ENCODE measurements at regions not wholly inside any gene's neighbourhood (a gene's known extent, or its start where the extent isn't known, plus 50 kb on each side); places are given as distances from the start of the nearest gene placed in this dataset.

- Histone ChIP-seq H3K56ac (ENCODE audit: extremely low read depth, insufficient read depth, low read length) (no peak overlapping the region), H4K91ac (ENCODE audit: insufficient read depth, low read depth, low read length) (no peak overlapping the region), H4K8ac (ENCODE audit: low read depth in 2 of 2, low read length in 2 of 2) (no peak overlapping the region), H3K27ac (ENCODE audit: insufficient read depth, low read length) (no peak overlapping the region), H2BK15ac (ENCODE audit: low read depth, low read length) (no peak overlapping the region), H4K20me1 (ENCODE audit: insufficient read depth, low read length) (no peaks in the 10 kb centered on the region), H3K9me1 (ENCODE audit: insufficient read depth, low read length) (no peaks in the 10 kb centered on the region), H3K4me2 (ENCODE audit: low read depth, low read length) (no peak overlapping the region), H2AK5ac (ENCODE audit: low read depth, low read length) (no peak overlapping the region), H3K4me3 (ENCODE audit: insufficient read depth, low read depth, low read length) (no peak overlapping the region), H2BK120ac (ENCODE audit: low read depth, low read length) (no peak overlapping the region), H3K36me3 (ENCODE audit: control insufficient read depth, insufficient read depth, low read length) (no peaks in the 10 kb centered on the region), H4K5ac (ENCODE audit: low read depth, low read length) (no peak overlapping the region), H3K4ac (ENCODE audit: low read depth, low read length) (no peak overlapping the region), H3K9ac (ENCODE audit: low read depth, low read length) (no peak overlapping the region), H3K23ac (ENCODE audit: low read depth, low read length) (no peak overlapping the region), H2BK5ac (ENCODE audit: low read depth, low read length, poor library complexity, severe bottlenecking) (no peak overlapping the region), H3K4me1 (ENCODE audit: control insufficient read depth, insufficient read depth, low read length) (no peaks in the 10 kb centered on the region), H2AFZ (replicated peaks; ENCODE audit: low read length, poor library complexity) (no peak overlapping the region), H2BK20ac (ENCODE audit: low read depth, low read length) (no peak overlapping the region), H3K79me1 (ENCODE audit: low read depth in 1 of 2, low read length in 2 of 2) (no peaks in the 10 kb centered on the region), H2AK9ac (replicated peaks; ENCODE audit: low read depth, low read length, poor library complexity) (no peak overlapping the region), H3K14ac (replicated peaks; ENCODE audit: low read depth, low read length) (no peak overlapping the region), H3K27me3 (ENCODE audit: control insufficient read depth, insufficient read depth, low read length) (no peaks in the 10 kb centered on the region), H3K18ac (ENCODE audit: low read depth, low read length) (no peak overlapping the region), H3K9me3 (ENCODE audit: control insufficient read depth, insufficient read depth, low read length) (no peaks in the 10 kb centered on the region)
- no CpG with 5 or more reads among the region's 3 CpGs for WGBS, 2 experiments (ENCODE audit: extremely low coverage in 2 of 2, insufficient read length in 1 of 2)
- TF ChIP-seq ELK1 (IDR thresholded peaks at IDR 0.05; ENCODE audit: borderline replicate concordance, low read depth, low read length) (no peak), CTCF (conservative IDR thresholded peaks at IDR 0.05; ENCODE audit: low read depth, low read length) (no peak), USF2 (IDR thresholded peaks at IDR 0.05; ENCODE audit: low read depth, low read length) (no peak), RFX5 (IDR thresholded peaks at IDR 0.05; ENCODE audit: low read depth, low read length) (no peak), MAZ (IDR thresholded peaks at IDR 0.05; ENCODE audit: borderline replicate concordance, low read depth, low read length) (no peak), NFE2L2 (IDR thresholded peaks at IDR 0.05; ENCODE audit: low read depth, low read length) (no peak), FOS (IDR thresholded peaks at IDR 0.05; ENCODE audit: low read depth, low read length) (no peak), RAD21 (IDR thresholded peaks at IDR 0.05; ENCODE audit: low read length) (no peak), CHD1 (IDR thresholded peaks at IDR 0.05; ENCODE audit: low read depth, low read length) (no peak), CEBPB (IDR thresholded peaks at IDR 0.05; ENCODE audit: low read depth, low read length) (no peak), MXI1 (IDR thresholded peaks at IDR 0.05; ENCODE audit: borderline replicate concordance, low read depth, low read length) (no peak), BHLHE40 (IDR thresholded peaks at IDR 0.05; ENCODE audit: low read depth, low read length) (no peak), MAFK (IDR thresholded peaks at IDR 0.05; ENCODE audit: low read depth, low read length) (no peak), POLR2A (IDR thresholded peaks at IDR 0.05; ENCODE audit: low read depth, low read length) (no peak)
- DNase-seq: no peak
- no peak for ATAC-seq (ENCODE audit: low read depth)
- CTCF ChIA-PET: no interaction called here
- in situ Hi-C loops (cut with MboI; ENCODE audit: low sequenced_read_pairs) (no loop called here), dilution Hi-C loops (cut with HindIII; ENCODE audit: low sequenced_read_pairs, unreplicated experiment) (no loop called here), intact Hi-C loops (cut with micrococcal nuclease) (no loop called here)
- POLR2A ChIA-PET (ENCODE audit: unreplicated experiment): no interaction called here
- BruUV-seq (replicated peaks): no TSS peak
These were observed 163.1 kb upstream of the NRIP1 start for GRCh38 chr21:15227919-15228318.

Data from IMR-90 (cell line).